OCI-LY3 (cell line): ENCODE measurements at regions not wholly inside any gene's neighbourhood (a gene's known extent, or its start where the extent isn't known, plus 50 kb on each side); places are given as distances from the start of the nearest gene placed in this dataset.

Experiments used
- H2AFZ ChIP-seq: fragments of 200-600, 300-600 bp; shearing (Covaris generic); 2 replicates; pipeline ENCODE4 v1.6.0; 2014; ENCODE audit warnings: antibody characterized with exemption, low read depth, low read length
- H3K27ac ChIP-seq: fragments of 200-600, 300-600 bp; sonication (generic); 2 replicates; pipeline ENCODE4 v1.5.1; 2014; ENCODE audit warnings: mild to moderate bottlenecking, low read length, moderate library complexity, mixed read lengths
- H3K27me3 ChIP-seq: fragments of 200-600, 300-600 bp; sonication (generic); 2 replicates; pipeline ENCODE4 v1.6.1; 2014; ENCODE audit warnings: low read depth, low read length, mixed read lengths
- H3K36me3 ChIP-seq: fragments of 200-600, 300-600 bp; sonication (generic); replicated peaks from 2 replicates; pipeline ENCODE3; 2014; ENCODE audit warnings: low read depth, low read length, mixed read lengths
- H3K4me1 ChIP-seq: fragments of 300-600, 200-600 bp; sonication (generic); 2 replicates; pipeline ENCODE4 v1.6.1; 2014; ENCODE audit warnings: low read length, mixed read lengths
- H3K4me2 ChIP-seq: fragments of 200-600, 300-600 bp; sonication (generic); 2 replicates; pipeline ENCODE4 v1.6.1; 2014; ENCODE audit warnings: low read length, mixed read lengths
- H3K4me3 ChIP-seq: fragments of 300-600, 200-600 bp; sonication (generic); 2 replicates; pipeline ENCODE4 v1.5.1; 2014; ENCODE audit warnings: antibody characterized with exemption, mild to moderate bottlenecking, low read length, moderate library complexity
- H3K79me2 ChIP-seq: fragments of 300-600, 200-600 bp; shearing (Covaris generic); 2 replicates; pipeline ENCODE4 v1.6.1; 2014; ENCODE audit warnings: mild to moderate bottlenecking, low read length, mixed read lengths
- H3K9ac ChIP-seq: fragments of 300-600, 200-600 bp; shearing (Covaris generic); 2 replicates; pipeline ENCODE4 v1.6.0; 2014; ENCODE audit warnings: mild to moderate bottlenecking, low read length, moderate library complexity
- H3K9me3 ChIP-seq: fragments of 200-600, 300-600 bp; shearing (Covaris generic); 2 replicates; pipeline ENCODE4 v1.6.1; 2014; ENCODE audit warnings: low read length, mixed read lengths; ENCODE audit not compliant: insufficient read depth
- H4K20me1 ChIP-seq: fragments of 200-600, 300-600 bp; sonication (generic); 2 replicates; pipeline ENCODE4 v1.6.1; 2016; ENCODE audit warnings: low read length, mixed read lengths; ENCODE audit not compliant: insufficient read depth
- CTCF ChIP-seq: fragments of 200-600, 300-600 bp; sonication (generic); IDR thresholded peaks from 2 replicates; pipeline ENCODE4 v1.5.1; 2014; ENCODE audit warnings: antibody characterized with exemption, low read length, low read depth
- EZH2phosphoT487 ChIP-seq: fragments of 200-600 bp; shearing (Covaris generic); IDR thresholded peaks from 2 replicates; pipeline ENCODE4 v1.6.1; 2018; ENCODE audit warnings: antibody characterized with exemption, mixed run types, low read depth

- Histone ChIP-seq H3K9me3 (no peaks in the 10 kb centered on the region), H3K36me3 (no peaks in the 10 kb centered on the region), H3K4me2 (no peak overlapping the region), H3K4me1 (no peaks in the 10 kb centered on the region), H3K4me3 (no peak overlapping the region), H3K27ac (no peak overlapping the region), H3K9ac (no peak overlapping the region), H3K79me2 (no peaks in the 10 kb centered on the region), H4K20me1 (no peaks in the 10 kb centered on the region), H3K27me3 (no peaks in the 10 kb centered on the region), H2AFZ (no peak overlapping the region)
- TF ChIP-seq CTCF = no peak
- no peak for TF ChIP-seq EZH2phosphoT487
Observed at GRCh38 chr4:116942315-116942714, 143.1 kb downstream of the TRAM1L1 start.

GRCh38 chr4:116930329-116930728 lies 155.0 kb downstream of the TRAM1L1 start:
- H2AFZ ChIP-seq = no peak overlapping the region
- no peak overlapping the region for H3K9ac ChIP-seq
- H3K9me3 ChIP-seq = no peaks in the 10 kb centered on the region
- no peaks in the 10 kb centered on the region for H3K27me3 ChIP-seq
- no peak overlapping the region for H3K27ac ChIP-seq
- H3K79me2 ChIP-seq = no peaks in the 10 kb centered on the region
- no peak overlapping the region for H3K4me2 ChIP-seq
- no peak overlapping the region for H3K4me3 ChIP-seq
- no peaks in the 10 kb centered on the region for H3K36me3 ChIP-seq
- H3K4me1 ChIP-seq = no peaks in the 10 kb centered on the region
- no peaks in the 10 kb centered on the region for H4K20me1 ChIP-seq
- no peak for TF ChIP-seq CTCF
- no peak for TF ChIP-seq EZH2phosphoT487

- H3K4me2 ChIP-seq = no peak overlapping the region
- no peak overlapping the region for H2AFZ ChIP-seq
Observed at GRCh38 chr4:116926631-116927295, 158.6 kb downstream of the TRAM1L1 start.

GRCh38 chr4:116925900-116926457 lies 159.4 kb downstream of the TRAM1L1 start:
- Histone ChIP-seq H3K9me3 (no peaks in the 10 kb centered on the region), H2AFZ (no peak overlapping the region), H3K27me3 (no peaks in the 10 kb centered on the region), H3K27ac (no peak overlapping the region), H3K4me3 (no peak overlapping the region), H3K4me2 (no peak overlapping the region), H4K20me1 (no peaks in the 10 kb centered on the region), H3K4me1 (no peaks in the 10 kb centered on the region), H3K9ac (no peak overlapping the region), H3K79me2 (no peaks in the 10 kb centered on the region), H3K36me3 (no peaks in the 10 kb centered on the region)
- no peak for TF ChIP-seq EZH2phosphoT487
- TF ChIP-seq CTCF = no peak

More at GRCh38 chr4:116926631-116927295, 158.6 kb downstream of the TRAM1L1 start:
- Histone ChIP-seq H3K79me2 (no peaks in the 10 kb centered on the region), H3K9me3 (no peaks in the 10 kb centered on the region), H3K27ac (no peak overlapping the region), H3K9ac (no peak overlapping the region), H3K36me3 (no peaks in the 10 kb centered on the region), H3K27me3 (no peaks in the 10 kb centered on the region), H4K20me1 (no peaks in the 10 kb centered on the region), H3K4me3 (no peak overlapping the region), H3K4me1 (no peaks in the 10 kb centered on the region)
- no peak for TF ChIP-seq EZH2phosphoT487
- no peak for TF ChIP-seq CTCF
